IgD-negative memory B cell (primary cell): ENCODE measurements at regions not wholly inside any gene's neighbourhood (a gene's known extent, or its start where the extent isn't known, plus 50 kb on each side); places are given as distances from the start of the nearest gene placed in this dataset.

Source experiments
- H3K27ac Mint-ChIP-seq, 3 donors: one replicate each; pipeline ENCODE4 v1.8.0; 2020 to 2022; ENCODE audit warnings: mild to moderate bottlenecking in 3 of 3, mixed read lengths in 3 of 3, moderate library complexity in 1 of 3
- H3K27me3 Mint-ChIP-seq: one replicate; pipeline ENCODE4 v1.8.0; 2021; ENCODE audit warnings: mixed read lengths
- H3K36me3 Mint-ChIP-seq: one replicate; pipeline ENCODE4 v1.8.0; 2020; ENCODE audit warnings: mild to moderate bottlenecking, mixed read lengths
- H3K4me1 Mint-ChIP-seq, 3 donors: one replicate each; pipeline ENCODE4 v1.8.0; 2020 to 2022; ENCODE audit warnings: mixed read lengths in 3 of 3, mild to moderate bottlenecking in 1 of 3
- H3K4me3 Mint-ChIP-seq, 4 donors: one replicate each; pipeline ENCODE4 v1.8.0; 2020 to 2022; ENCODE audit warnings: mild to moderate bottlenecking in 4 of 4, mixed read lengths in 4 of 4, moderate library complexity in 3 of 4
- H3K9me3 Mint-ChIP-seq, 3 donors: one replicate each; pipeline ENCODE4 v1.8.0; 2020 to 2021; ENCODE audit warnings: mixed read lengths in 3 of 3, mild to moderate bottlenecking in 1 of 3

DNA sequence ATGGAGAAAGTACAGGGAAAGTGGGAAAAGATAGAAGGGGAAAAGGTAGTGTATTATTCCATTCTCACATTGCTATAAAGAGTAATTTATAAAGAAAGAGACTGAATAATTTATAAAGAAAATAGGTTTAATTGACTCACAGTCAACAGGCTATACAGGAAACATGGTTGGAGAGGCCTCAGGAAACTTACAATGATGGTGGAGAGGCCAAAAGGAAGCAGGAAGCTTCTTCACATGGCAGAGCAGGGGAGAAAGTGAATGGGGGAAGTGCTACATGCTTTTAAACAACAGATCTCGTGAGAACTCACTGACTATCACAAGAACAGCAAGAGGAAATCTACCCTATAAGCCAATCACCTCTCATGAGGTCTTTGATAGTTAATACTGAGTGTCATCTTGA is 725.0 kb upstream of the FLRT2 start:
- Mint-ChIP-seq H3K27ac (no peak overlapping the region), H3K36me3 (no peaks in the 10 kb centered on the region), H3K27me3 (no peaks in the 10 kb centered on the region), H3K4me1 (no peaks in the 10 kb centered on the region), H3K9me3 (peaks cover 2 to 9% (median 5%) of the 10 kb centered on the region in 3 donors), H3K4me3 (no peak overlapping the region)

DNA sequence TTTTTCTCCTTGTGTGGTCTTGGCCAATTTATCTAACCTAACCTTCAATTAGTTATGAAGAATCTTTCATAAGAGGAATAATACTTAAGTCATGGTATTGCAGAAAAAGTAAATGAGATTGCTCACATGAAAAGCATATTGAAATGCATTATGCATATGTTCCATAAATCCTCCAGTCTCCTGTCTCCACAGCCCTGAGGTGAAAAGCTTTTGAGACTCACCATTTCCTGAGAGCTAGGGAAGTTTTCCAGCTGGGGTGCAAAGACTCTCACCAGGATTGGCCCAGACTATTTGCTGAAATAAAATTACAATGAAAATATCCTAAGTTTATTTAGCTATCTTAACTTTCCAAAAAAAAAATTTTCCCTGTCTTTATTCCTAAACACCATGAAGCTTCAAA is 723.8 kb upstream of the FLRT2 start:
- Mint-ChIP-seq H3K27ac (no peak overlapping the region), H3K4me1 (no peaks in the 10 kb centered on the region), H3K27me3 (no peaks in the 10 kb centered on the region), H3K36me3 (no peaks in the 10 kb centered on the region), H3K4me3 (no peak overlapping the region), H3K9me3 (peaks cover 2 to 12% (median 5%) of the 10 kb centered on the region in 3 donors)

DNA sequence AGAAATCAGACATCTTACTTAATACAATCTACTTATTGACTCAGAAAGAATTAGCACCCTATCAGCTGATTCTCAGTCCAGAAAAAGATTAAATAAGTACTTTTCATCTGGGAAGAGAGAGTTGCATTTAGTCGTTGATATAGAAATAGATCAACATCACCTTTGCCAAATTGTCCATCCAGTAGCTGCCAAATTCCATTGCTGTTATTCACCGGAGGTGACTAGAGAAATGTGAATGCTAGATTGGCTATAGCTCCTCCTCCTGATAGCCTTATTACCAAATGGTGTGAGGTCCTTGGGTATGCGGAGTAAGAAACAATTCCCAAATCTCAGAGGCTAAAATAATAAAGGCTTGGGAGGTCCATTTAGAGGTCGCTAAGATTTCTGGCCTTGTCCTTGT is 723.3 kb upstream of the FLRT2 start:
- H3K27me3 Mint-ChIP-seq = no peaks in the 10 kb centered on the region
- H3K27ac Mint-ChIP-seq = no peak overlapping the region
- peaks cover 2 to 12% (median 5%) of the 10 kb centered on the region in 3 donors for H3K9me3 Mint-ChIP-seq
- H3K4me3 Mint-ChIP-seq = no peak overlapping the region
- H3K4me1 Mint-ChIP-seq = no peaks in the 10 kb centered on the region
- no peaks in the 10 kb centered on the region for H3K36me3 Mint-ChIP-seq

DNA sequence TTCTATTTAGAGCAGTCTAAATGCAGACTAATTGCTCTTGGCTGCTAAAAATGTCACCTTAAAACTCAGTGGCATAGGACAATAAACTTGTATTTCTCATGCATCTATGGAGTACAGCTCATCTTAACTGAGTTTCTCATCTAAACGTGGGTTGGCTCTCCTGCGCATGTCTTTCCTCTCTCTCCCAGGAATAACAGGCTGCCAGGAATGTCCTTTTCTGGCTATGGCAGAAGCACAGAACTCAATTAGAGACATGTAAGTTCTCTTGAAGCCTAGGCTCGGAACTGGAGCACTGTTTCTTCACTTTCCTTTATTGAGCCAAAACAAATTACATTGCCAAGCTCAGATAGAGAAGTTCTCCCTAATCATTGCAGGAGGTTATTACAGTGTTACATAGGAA is 722.3 kb upstream of the FLRT2 start:
- no peak overlapping the region for H3K27ac Mint-ChIP-seq
- H3K4me1 Mint-ChIP-seq = no peaks in the 10 kb centered on the region
- no peaks in the 10 kb centered on the region for H3K27me3 Mint-ChIP-seq
- H3K4me3 Mint-ChIP-seq = no peak overlapping the region
- peaks cover 3 to 9% (median 4%) of the 10 kb centered on the region in 3 donors for H3K9me3 Mint-ChIP-seq
- H3K36me3 Mint-ChIP-seq = no peaks in the 10 kb centered on the region

DNA sequence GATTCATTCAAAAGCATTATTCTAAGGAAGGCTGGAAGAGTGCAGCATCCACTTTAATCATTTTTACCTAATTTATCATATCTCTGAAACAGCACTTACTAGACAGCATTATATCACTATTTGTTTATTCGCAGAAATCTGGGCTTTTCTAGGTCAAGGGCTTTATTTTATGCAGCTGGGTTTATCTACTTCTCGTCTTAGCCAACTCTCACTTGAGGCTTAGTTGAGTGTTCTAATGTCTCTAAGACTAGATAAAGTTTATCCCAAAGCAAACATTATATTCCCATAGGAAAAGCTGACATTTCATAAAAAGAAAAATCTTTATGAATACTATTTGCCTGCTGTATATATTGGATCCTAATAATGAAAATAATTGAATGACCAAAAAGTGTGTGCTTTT is 720.8 kb upstream of the FLRT2 start:
- Mint-ChIP-seq H3K9me3 (peaks cover 1 to 12% (median 2%) of the 10 kb centered on the region in 3 donors), H3K36me3 (no peaks in the 10 kb centered on the region), H3K27me3 (no peaks in the 10 kb centered on the region), H3K27ac (no peak overlapping the region), H3K4me1 (no peaks in the 10 kb centered on the region), H3K4me3 (no peak overlapping the region)

DNA sequence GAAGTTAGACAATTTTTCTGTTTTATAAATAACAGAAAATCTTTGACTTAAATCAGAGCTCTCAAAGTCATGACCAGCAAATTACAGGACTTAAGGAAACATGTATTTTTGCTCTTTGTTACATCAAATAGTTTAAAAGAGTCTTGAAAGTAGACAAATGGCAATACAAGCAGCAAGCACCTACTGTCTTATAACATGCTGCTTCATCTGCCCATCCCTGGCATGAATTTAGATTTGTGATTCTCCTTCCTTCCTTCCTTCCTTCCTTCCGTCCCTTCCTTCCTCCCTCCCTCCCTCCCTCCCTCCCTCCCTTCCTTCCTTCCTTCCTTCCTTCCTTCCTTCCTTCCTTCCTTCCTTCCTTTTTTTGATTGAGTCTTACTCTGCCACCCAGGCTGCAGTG is 715.6 kb upstream of the FLRT2 start:
- no peaks in the 10 kb centered on the region for H3K4me1 Mint-ChIP-seq
- H3K27ac Mint-ChIP-seq = no peak overlapping the region
- H3K9me3 Mint-ChIP-seq = peaks cover 1 to 15% (median 9%) of the 10 kb centered on the region in 3 donors
- H3K4me3 Mint-ChIP-seq = no peak overlapping the region
- H3K27me3 Mint-ChIP-seq = no peaks in the 10 kb centered on the region
- H3K36me3 Mint-ChIP-seq = no peaks in the 10 kb centered on the region

DNA sequence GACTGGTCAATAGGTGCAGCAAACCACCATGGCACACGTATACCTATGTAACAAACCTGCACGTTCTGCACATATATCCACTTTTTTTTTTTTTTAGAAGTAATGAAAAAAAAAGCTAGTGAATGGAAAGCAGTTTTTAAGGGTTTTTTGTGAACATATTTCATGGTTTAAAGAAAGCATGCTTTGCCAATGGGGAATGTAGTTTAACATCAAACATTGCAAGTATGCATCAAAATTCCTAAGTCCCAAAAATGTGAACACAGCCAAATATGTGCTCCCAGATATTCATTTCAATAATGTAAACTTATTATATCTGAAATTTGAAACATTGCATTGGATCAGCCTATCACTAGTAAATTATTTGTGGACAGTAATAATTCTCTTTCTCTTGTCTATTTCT is 710.4 kb upstream of the FLRT2 start:
- peaks cover 6 to 14% (median 9%) of the 10 kb centered on the region in 3 donors for H3K9me3 Mint-ChIP-seq
- H3K4me3 Mint-ChIP-seq = no peak overlapping the region
- no peak overlapping the region for H3K27ac Mint-ChIP-seq
- H3K36me3 Mint-ChIP-seq = no peaks in the 10 kb centered on the region
- no peaks in the 10 kb centered on the region for H3K27me3 Mint-ChIP-seq
- no peaks in the 10 kb centered on the region for H3K4me1 Mint-ChIP-seq

DNA sequence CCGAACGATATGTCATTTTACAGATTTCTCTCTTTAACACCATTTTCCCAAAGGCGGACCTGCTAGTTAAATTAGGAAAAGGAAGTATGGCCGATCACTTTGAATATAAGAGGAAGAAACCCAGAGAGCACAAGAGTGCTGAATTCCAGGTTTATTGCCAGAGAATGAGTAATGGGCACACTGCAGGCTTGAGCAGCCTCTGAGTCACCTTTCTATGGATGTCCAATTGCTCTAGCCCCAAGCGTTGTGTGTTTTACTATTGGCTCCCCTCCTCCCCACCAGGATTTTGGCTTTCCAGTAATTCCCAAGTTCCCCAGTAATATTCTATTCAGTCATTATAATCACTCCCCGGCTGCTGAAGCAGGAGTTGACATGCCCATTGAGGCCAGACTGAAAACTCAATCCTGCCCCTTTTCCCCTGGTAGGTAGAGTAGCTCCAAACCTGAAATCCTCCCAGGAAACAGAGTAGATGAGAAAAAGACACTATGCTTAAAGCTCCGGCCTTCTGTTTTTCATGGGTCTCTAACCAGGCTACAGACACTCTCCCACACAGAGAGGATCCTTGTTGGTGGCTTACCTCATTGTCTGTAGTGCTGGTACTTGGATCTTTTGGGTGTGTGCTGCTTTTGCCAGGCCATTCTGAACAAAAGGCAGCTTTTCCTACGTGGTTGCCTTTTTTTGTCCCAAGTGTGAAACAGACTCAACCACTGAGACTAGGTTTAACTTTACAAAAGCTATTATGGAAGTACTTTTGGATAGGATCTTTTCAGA is 704.3 kb upstream of the FLRT2 start:
- H3K4me3 Mint-ChIP-seq = no peak overlapping the region
- H3K27ac Mint-ChIP-seq = no peak overlapping the region
- no peaks in the 10 kb centered on the region for H3K36me3 Mint-ChIP-seq
- H3K4me1 Mint-ChIP-seq = no peaks in the 10 kb centered on the region
- no peaks in the 10 kb centered on the region for H3K27me3 Mint-ChIP-seq
- peaks cover 5 to 7% (median 7%) of the 10 kb centered on the region in 3 donors for H3K9me3 Mint-ChIP-seq

DNA sequence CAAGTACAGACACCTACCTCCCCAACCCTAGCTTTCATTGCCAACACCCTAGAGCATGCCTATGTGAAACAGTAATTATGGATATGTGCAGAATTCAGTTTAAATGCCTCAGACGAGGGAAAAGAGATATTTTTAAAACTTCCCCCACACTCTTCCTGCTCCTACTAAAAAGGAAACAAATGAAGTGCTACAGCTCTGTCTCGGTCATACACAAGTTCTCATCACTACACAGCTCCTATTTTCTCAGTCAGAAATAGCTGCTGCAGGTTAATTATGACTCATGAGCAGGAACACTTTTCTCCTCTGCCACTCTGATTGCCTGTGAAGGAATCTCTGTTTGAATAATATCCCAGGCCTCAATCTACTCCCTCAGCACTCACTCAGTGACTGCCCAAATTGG is 703.6 kb upstream of the FLRT2 start:
- Mint-ChIP-seq H3K27ac (no peak overlapping the region), H3K4me1 (no peaks in the 10 kb centered on the region), H3K36me3 (no peaks in the 10 kb centered on the region), H3K27me3 (no peaks in the 10 kb centered on the region), H3K9me3 (peaks cover 5 to 7% (median 7%) of the 10 kb centered on the region in 3 donors), H3K4me3 (no peak overlapping the region)

DNA sequence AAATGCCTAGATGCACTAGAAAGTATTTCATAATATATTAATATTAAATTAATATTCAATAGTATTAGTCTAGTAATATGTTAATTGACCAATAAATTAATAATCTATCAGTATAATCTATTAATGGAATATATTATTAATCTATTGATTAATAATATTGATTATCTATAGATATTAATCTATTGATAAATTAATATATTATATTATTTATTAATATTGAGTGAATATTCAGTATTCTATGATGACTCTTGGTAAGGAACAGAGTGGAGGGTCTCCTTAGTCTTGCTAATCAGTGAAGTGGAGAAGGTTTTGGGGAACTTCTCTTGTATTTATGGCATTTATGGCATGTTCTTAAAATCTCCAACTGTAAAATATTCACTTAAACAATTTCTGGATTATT is 679.3 kb upstream of the FLRT2 start:
- Mint-ChIP-seq H3K4me3 (no peak overlapping the region), H3K36me3 (no peaks in the 10 kb centered on the region), H3K27ac (no peak overlapping the region), H3K4me1 (no peaks in the 10 kb centered on the region), H3K9me3 (peaks cover 2 to 20% (median 4%) of the 10 kb centered on the region in 3 donors), H3K27me3 (no peaks in the 10 kb centered on the region)

DNA sequence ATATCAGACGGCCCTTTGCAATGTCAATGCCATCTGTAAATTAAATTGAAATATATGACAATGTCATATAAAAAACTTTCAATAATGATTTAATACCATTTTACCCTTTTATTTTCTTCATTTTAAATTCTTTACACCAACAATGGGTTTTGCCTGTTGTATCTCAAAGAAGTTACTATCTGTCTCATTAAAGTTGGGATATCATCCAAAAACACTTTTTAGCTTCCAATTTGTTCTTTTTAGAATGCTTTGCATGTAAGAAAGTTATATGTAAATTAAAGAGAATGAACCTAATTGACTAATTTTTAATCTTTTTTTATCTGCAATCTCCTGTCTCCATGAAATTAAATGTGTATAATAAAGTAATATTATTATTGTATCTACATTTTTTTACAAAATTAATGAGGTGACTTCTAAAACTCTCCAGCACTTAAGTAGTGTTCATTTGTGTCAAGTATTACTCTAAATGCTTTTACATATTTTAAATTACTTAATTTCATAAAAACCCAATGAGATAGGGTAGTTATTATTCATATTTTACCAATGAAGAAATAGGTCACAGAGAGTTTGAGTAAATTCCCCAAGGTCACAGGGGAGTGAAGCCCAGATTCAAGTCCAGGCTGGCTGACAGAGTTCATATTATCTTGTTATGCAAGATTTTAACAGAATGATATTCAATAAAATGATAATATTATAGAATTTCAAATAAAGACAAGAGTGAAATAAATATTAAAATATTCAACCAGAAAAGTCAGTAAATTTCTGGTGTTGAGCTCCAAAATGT is 673.0 kb upstream of the FLRT2 start:
- H3K27me3 Mint-ChIP-seq = no peaks in the 10 kb centered on the region
- no peak overlapping the region for H3K27ac Mint-ChIP-seq
- no peak overlapping the region for H3K4me3 Mint-ChIP-seq
- no peaks in the 10 kb centered on the region for H3K36me3 Mint-ChIP-seq
- peaks cover 2 to 19% (median 2%) of the 10 kb centered on the region in 3 donors for H3K9me3 Mint-ChIP-seq
- no peaks in the 10 kb centered on the region for H3K4me1 Mint-ChIP-seq

DNA sequence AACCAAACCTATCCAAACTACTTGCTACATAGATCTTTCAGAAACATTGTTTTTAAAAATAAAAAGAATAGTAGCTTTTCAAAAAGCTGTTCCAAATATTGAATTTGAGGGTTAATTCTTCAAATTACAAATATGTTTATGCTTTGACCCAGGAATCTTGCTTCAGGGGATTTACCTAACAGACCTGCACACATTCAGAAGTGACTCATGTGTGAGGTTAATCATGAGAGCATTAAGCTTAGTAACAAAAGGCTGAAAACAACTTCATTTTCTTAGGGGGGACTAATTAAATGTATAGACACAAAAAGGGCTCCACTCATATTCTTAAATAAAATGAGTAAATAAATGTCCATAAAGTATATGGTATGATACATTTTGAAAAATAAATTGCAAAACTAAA is 672.4 kb upstream of the FLRT2 start:
- no peaks in the 10 kb centered on the region for H3K4me1 Mint-ChIP-seq
- no peak overlapping the region for H3K27ac Mint-ChIP-seq
- H3K36me3 Mint-ChIP-seq = no peaks in the 10 kb centered on the region
- peaks cover 2 to 19% (median 2%) of the 10 kb centered on the region in 3 donors for H3K9me3 Mint-ChIP-seq
- no peaks in the 10 kb centered on the region for H3K27me3 Mint-ChIP-seq
- H3K4me3 Mint-ChIP-seq = no peak overlapping the region

DNA sequence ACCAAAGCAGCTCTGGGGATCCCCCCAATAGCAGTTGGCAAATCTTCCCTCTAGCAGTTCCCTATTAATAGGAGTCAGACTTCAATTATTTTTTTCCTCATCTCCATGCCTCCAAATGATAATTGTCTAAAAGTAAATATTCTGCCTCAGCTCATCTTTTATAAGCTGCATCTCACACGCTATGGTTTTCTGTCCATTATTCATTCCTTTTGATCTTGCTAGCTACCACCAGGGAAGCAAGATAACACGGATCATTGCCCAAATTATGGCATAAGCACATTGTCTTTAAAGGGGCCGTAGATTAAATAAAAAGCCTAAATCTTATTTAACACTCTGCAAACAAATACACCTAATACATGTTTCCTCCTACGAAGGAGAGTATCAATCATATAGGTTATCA is 670.8 kb upstream of the FLRT2 start:
- no peak overlapping the region for H3K4me3 Mint-ChIP-seq
- H3K9me3 Mint-ChIP-seq = peaks cover 2 to 21% (median 4%) of the 10 kb centered on the region in 3 donors
- no peaks in the 10 kb centered on the region for H3K36me3 Mint-ChIP-seq
- H3K27ac Mint-ChIP-seq = no peak overlapping the region
- no peaks in the 10 kb centered on the region for H3K27me3 Mint-ChIP-seq
- no peaks in the 10 kb centered on the region for H3K4me1 Mint-ChIP-seq

DNA sequence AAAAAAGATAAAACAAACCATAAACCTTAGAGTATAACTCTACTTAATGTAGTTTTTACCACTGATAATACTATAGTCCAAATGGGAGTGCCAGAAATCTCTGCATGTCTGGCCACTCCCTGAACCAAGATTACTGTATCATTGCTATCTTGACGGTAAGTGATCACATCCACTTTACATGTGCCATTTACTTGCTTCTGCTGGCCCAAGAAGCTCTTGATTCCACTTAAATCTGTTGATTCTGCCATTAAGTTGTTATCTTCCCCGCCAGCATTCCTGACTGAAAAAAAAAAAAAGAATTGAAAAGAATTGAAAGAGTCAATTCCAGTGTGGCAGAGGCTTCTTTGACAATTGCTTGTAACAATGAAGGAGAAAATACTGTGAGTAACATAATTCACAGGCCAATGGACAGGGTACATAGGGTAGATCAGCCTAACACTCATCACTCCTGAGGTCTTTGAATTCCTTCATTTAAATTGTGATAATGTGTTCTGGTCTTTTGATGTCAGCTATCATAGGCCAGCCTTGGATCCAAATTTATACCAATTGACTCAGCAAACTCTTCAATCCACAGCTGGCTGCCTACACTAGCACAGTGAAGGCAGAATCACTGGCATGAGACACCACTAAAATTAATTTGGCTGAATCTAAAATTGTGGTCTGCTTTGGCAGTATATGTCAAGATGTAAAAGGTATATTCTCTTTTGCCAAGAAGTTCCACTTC is 665.2 kb upstream of the FLRT2 start:
- H3K36me3 Mint-ChIP-seq = no peaks in the 10 kb centered on the region
- peaks cover 0 to 14% (median 7%) of the 10 kb centered on the region in 3 donors for H3K9me3 Mint-ChIP-seq
- H3K4me1 Mint-ChIP-seq = no peaks in the 10 kb centered on the region
- H3K4me3 Mint-ChIP-seq = no peak overlapping the region
- no peak overlapping the region for H3K27ac Mint-ChIP-seq
- H3K27me3 Mint-ChIP-seq = no peaks in the 10 kb centered on the region

DNA sequence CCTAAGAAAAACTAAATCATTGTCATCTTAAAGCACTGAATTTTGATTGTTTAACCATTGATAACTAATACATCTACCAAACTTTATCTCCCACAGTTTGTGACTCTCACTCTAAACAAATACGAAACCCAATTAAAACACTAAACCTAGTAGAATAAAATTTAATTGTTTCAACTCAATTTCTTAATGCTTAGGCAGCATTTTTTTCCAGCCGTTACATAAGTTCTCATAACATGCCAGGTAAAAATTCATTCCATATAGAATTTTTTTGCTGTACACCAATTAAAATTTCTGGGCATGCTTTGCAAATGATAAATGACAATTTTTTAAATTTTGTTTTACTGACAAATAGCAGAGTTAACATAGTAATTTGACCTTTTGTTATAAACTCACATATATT is 658.2 kb upstream of the FLRT2 start:
- Mint-ChIP-seq H3K27me3 (no peaks in the 10 kb centered on the region), H3K9me3 (peaks cover 2 to 3% (median 3%) of the 10 kb centered on the region in 3 donors), H3K36me3 (no peaks in the 10 kb centered on the region), H3K4me1 (no peaks in the 10 kb centered on the region), H3K4me3 (no peak overlapping the region), H3K27ac (no peak overlapping the region)
